DMS153 treated with DMSO at 0.1 percent for 48 hours (cell line): ENCODE measurements at regions not wholly inside any gene's neighbourhood (a gene's known extent, or its start where the extent isn't known, plus 50 kb on each side); places are given as distances from the start of the nearest gene placed in this dataset.
A peak's percentile ranks its signal among the peaks of the same experiment; 100 is the strongest.

ENCODE experiments used
- DNase-seq: peaks from one replicate; lab custom pipeline; 2025; ENCODE audit not compliant: unreplicated experiment; lab: John Stamatoyannopoulos, UW

- DNase-seq = no peak
Measured at GRCh38 chr9:129386812-129387177, 208.7 kb upstream of the IER5L start.

DNA sequence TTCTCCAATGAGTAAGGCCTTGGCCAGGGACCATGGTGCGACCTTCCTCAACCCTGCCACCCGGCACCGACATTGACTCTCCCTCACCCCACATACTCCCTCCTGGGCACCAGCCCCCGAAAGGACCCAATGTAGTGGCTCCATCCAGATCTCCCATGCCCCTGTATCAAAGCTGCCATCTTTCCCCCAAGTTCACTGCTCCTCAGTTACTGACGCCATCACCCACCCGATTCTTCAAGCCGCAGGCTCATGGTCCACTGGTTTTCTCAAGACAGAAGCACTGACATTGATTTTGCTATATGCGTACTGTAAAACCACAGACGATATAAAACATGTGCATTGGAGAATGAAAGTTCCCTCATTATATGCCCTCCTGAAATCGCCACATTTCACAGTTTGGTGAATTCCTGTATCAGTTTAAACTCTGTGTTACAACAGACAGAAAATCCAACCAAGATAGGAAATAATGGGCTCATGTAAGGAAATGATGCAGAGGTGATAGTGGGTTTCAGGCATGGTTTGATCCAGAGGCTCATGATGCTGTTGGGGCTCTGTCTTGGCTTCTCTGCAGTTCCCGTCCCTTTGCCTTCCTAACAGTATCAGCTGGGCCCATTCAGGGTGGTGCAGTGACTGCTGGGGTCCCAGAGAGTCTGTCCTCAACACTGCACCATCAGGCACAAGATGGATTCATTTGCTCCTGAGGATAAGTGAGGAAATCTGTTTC lies 207.3 kb upstream of the IER5L start:
- DNase-seq = no peak

DNA sequence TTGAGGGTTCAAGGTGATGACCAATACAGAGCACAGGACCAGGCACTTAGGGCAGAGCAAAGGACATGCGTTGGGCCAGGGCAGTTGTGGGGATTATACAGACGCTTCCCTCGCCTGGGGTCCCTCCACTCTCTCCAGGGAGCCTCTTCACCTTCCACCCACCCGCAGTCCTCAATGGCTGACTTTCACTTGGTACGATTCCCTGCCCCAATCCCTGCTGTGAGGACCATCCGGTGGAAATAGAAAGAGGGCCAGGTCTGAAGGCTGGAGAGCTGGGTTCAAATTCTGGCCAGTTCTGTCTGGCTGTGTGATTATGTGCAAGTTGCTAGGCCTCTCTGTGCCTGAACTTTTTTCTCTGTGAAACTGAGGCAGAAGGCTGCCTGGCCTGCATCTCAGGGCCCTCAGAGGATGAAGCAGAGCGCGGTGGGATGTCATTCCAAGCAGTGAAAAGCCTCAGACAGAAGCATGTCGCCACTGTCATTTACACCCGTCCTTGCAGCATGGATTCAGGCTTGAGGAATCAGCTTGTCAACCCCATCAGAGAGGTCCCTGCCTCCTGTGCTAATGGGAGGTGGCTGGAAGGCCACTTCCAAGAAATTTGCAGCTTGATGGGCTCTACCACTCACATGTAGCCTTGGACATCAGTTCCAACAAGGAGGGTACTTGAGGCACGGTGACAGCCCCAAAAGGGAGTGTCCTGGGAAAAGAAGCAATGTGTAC lies 206.6 kb upstream of the IER5L start:
- no peak for DNase-seq

- peak; percentile 56 for DNase-seq
Measured at GRCh38 chr9:129383561-129384490, 205.8 kb upstream of the IER5L start.

DNA sequence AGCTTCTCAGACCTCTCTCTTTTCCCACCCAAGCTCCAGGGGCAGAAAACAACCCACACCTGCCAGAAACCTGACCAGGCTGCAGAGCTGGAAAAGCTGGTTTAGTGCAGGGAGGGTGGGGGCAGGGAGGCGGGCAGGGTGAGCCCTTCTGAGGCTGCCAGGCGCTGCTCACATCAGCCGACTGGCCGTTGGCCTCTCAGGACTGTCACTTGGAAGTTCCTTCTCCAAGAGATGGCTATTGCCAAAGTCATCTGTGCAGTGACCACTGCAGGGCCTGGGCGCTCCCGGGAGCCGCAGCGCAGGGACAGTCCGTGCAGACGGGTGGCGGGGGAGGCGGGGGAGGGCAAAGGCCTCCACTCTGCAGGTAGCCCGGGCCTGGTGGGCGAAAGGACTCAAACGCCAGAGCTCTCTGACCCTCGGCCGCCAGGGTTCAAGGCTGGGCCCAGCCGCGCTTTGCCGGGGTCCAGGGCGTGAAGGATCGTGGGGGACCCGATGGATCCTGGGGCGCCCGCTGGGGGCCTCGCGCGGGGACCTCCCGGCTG lies 205.0 kb upstream of the IER5L start:
- DNase-seq = peak; percentile 73

DNA sequence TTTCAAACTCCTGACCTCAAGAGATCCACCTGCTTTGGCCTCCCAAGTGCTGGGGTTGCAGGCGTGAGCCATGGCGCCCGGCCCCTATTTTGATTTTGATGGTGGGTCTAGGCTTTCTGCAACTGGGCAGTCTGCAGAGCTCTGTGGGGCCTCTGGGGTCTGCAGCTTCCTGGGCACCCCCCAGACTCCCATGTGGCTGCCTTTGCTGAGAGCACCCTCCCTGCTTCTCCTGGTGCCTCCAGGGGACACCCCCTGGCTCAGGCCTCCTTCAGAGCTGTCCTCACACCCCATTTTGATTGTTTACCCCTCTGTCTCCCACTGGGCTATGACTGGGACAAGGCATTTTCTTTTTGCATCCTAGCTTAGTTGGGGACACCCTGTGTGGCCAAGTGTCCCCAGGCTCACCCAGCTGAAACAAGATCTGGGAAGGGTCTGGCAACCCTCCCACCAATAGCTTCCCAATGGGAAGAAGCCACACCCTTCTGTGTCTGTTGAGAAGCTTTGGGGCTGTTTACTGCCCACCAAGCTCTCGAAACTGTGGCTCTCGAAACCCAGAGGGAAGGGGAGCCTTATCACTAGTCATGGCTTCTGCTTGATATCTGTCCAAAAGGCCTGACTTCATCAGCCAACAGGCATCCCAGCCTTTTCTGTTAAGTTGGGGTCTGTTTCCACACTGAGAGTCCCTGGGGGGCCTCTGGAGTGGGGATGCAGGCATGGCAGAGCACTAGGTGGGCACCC lies 204.4 kb upstream of the IER5L start:
- peak; percentile 73 for DNase-seq

DNA sequence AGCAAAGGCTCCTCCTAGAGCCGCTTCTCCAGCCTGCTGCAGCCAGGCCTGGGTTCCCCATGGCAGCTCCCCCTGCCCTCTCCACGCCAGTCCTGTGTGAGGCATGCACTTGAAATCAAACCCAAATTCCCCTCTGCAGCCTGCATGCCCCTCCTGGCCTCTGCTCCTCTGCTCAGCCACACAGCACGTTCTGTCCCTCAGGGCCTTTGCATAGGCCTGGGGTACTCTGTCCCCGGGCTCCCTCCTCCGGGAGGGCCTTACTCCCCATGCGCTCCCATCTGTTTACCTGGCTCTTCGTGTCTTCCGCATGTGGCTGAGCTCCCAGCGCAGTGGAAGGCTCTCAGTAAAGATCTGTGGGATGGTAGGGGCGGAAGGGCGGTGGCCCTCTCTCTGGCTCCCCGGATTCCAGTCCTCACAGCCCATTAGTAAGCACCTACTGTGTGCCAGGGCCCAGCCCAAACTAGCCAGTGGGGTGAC lies 203.5 kb upstream of the IER5L start:
- no peak for DNase-seq

DNA sequence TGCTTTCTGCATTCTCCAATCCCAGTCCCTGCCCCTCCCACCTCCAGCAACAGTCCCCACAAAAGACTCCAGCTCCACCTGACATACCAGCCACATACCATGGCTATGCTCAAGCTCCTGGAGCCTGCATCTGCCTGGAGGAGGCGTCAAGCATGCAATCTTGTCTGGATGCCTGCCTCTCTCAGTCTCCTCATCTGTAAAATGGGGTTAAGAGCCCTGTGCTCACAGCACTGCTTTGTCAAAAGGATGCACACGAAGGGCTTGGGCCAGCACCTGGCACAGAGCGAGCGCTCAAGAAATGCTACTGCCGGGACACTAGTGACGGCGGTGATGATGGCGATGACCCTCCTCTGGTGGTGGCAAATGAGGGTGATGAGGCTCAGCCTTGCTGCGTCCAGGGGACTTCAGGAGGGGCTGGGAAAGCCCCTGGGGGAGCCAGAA lies 202.9 kb upstream of the IER5L start:
- no peak for DNase-seq

- DNase-seq = no peak
Measured at GRCh38 chr9:129379886-129380285, 201.8 kb upstream of the IER5L start.

DNA sequence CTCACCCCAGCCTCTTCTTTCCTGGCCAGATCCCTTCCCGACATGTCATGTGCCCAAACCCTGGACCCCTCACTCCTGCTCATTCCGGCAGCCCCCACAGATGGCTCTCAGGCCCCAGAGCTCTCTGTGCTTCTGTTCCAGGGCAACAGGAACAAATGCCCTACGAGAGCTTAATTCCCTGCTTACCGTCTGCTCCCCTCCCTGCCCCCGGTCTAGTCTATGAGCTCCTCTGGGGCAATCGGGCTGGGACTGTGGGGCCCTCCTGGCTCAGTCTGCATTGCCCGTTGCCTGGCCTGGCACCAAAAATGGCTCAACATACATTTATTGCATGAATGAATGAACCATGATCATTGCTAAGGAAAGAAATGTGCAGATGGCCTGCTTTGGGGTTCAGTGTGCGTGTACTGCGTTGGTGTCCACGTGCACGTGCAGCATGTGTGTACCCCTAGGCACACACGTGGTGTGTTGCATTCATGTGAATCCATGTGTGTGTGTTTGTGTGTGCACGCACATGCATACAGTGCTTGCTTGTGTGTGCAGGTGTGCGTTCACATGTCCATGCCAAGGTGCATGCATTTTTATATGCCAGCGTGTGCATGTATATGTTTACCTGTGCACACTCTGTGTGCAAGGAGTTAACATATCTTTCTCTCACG lies 201.2 kb upstream of the IER5L start:
- no peak for DNase-seq

DNA sequence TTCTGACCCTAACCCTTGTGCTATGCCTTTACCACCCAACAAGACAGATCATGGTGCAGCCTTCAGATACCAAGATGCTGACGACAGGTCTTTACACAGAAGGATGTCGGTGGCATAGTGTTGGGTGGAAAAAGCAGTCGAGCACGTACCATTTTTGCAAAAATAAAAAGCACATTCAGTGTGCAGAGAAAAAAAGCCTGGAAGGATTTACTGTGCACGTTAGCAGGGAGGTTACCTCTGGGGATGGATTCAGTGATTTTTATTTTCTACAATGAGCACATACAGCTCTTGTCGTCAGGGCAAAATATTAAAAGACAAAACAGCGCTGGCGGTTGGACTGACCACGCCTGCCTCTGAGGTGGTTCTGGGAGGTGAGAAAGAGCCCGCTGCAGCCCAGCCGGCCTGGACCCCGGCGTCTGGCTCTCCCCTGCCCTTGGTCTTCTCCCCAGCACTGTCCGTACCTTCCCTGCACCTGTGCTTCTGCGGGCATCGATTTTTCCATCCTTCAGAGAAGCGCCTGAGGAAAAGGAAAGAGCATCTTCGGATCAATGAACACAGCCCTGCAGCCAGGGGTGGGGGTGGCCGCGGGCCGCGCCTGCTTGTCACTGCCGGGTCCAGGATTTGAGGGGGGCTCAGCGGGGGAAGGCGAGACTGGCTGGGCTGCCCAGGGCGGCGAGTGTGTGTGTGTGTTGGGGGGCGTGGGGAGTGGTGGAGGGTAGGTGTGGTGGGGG lies 200.0 kb upstream of the IER5L start:
- no peak for DNase-seq

- DNase-seq = no peak
Measured at GRCh38 chr9:129377181-129377580, 199.1 kb upstream of the IER5L start.

DNA sequence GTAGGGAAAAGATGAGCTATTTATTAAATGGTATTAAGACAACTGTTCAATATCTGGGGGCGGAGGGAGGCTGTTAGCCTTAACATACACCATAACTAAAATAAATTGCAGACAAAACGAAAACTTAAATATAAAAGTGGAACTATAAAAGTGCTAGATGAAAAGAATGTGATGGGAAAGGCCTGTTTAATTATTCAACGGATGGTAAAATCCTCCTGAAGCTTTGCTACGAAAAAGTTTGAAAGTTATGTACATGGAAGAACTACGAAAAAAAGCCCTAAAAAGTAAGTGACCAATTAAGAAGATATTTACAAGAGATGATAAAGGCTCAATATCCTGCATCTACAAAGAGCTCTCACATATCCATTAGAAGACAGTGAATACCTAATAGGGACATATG lies 197.8 kb upstream of the IER5L start:
- DNase-seq = no peak

DNA sequence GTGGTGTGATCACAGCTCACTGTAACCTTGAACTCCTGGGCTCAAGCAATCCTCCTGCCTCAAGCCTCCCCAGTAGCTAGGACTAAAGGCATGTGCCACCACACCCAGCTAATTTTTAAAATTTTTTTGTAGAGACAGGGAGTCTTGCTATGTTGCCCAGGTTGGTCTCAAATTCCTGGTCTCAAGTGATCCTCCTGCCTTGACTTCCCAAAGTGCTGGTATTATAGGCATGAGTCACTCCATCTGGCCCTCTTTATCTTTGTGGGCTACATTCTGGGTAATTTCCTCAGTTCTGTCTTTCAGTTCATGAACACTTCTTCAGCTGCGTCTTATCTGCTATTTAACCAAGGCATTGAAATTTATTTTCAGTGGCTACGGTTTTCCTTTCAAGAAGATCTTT lies 196.6 kb upstream of the IER5L start:
- no peak for DNase-seq

DNA sequence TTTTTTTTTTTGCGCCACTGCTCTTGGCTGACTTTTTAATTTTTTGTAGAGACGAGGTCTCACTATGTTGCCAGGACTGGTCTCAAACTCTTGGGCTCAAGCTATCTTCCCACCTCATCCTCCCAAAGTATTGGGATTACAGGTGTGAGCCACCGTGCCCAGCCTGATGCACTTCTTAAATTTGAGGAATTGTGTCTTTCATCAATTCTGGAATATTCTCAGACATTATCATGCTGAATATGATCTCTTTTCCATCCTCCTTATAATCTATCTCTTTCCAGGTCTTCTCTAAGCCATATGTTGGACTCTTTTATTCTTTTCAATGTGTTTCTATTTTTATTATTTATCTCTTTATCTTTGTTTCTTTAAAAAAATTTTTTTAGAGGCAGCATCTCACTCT lies 196.2 kb upstream of the IER5L start:
- no peak for DNase-seq

- DNase-seq = no peak
Measured at GRCh38 chr9:129373361-129373760, 195.3 kb upstream of the IER5L start.

DNA sequence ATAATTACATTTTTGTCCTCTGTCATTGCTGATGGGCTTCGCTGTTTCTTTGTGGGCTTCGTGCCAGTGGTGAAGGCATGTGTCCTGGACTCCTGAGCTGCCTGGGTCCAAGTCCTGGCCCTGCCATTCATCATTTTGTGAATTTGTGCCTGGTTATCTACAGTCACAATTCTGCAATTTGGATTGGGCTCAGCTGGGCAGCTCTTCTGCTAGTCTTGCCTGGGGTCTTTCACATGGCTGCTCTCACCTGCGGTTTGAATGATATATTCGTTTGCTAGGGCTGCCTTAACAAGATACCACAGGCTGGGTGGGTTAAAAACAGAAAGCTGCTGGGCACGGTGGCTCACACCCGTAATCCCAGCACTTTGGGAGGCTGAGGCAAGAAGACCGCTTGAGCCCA lies 192.7 kb upstream of the IER5L start:
- no peak for DNase-seq

GRCh38 chr9:129368444-129368978 lies 190.4 kb upstream of the IER5L start:
- no peak for DNase-seq

- DNase-seq = no peak
Measured at GRCh38 chr9:129367287-129367686, 189.2 kb upstream of the IER5L start.
